Smooth muscle cell (in vitro differentiated cells): ENCODE measurements at regions not wholly inside any gene's neighbourhood (a gene's known extent, or its start where the extent isn't known, plus 50 kb on each side); places are given as distances from the start of the nearest gene placed in this dataset.

Source experiments
- DNase-seq: peaks from one replicate; lab custom pipeline; 2025; ENCODE audit not compliant: unreplicated experiment; lab: John Stamatoyannopoulos, UW
- H2AFZ ChIP-seq: fragments of 200-600 bp; sonication (generic); 2 replicates; pipeline ENCODE4 v1.6.0; 2016; ENCODE audit warnings: antibody characterized with exemption, low read depth, mild to moderate bottlenecking
- H3F3A ChIP-seq: fragments of 200-600 bp; sonication (generic); 2 replicates; pipeline ENCODE4 v1.6.0; 2017; ENCODE audit warnings: antibody characterized with exemption, low read depth
- H3K27ac ChIP-seq: fragments of 200-600 bp; sonication (generic); 2 replicates; pipeline ENCODE4 v1.5.1; 2016; ENCODE audit warnings: low read depth, mild to moderate bottlenecking
- H3K27me3 ChIP-seq: fragments of 200-600 bp; sonication (generic); 2 replicates; pipeline ENCODE4 v1.6.1; 2016; ENCODE audit warnings: low read depth, mild to moderate bottlenecking
- H3K36me3 ChIP-seq: fragments of 200-600 bp; sonication (generic); 2 replicates; pipeline ENCODE4 v1.5.1; 2016; ENCODE audit warnings: low read depth
- H3K4me1 ChIP-seq: fragments of 200-600 bp; sonication (generic); 2 replicates; pipeline ENCODE4 v1.5.1; 2016; ENCODE audit warnings: low read depth
- H3K4me2 ChIP-seq: fragments of 200-600 bp; sonication (generic); 2 replicates; pipeline ENCODE4 v1.6.0; 2016; ENCODE audit warnings: mild to moderate bottlenecking
- H3K4me3 ChIP-seq: fragments of 200-600 bp; sonication (generic); 2 replicates; pipeline ENCODE4 v1.5.1; 2016; ENCODE audit warnings: mild to moderate bottlenecking
- H3K79me2 ChIP-seq: fragments of 200-600 bp; sonication (generic); 2 replicates; pipeline ENCODE4 v1.6.0; 2016; ENCODE audit warnings: low read depth, mild to moderate bottlenecking
- H3K9ac ChIP-seq: fragments of 200-600 bp; sonication (generic); 2 replicates; pipeline ENCODE4 v1.6.0; 2016; ENCODE audit warnings: low read depth
- H3K9me3 ChIP-seq: fragments of 200-600 bp; sonication (generic); replicated peaks from 2 replicates; pipeline ENCODE4 v1.5.1; 2016; ENCODE audit warnings: low read depth
- H4K20me1 ChIP-seq: fragments of 200-600 bp; sonication (generic); 2 replicates; pipeline ENCODE4 v1.6.0; 2016; ENCODE audit warnings: low read depth
- CTCF ChIP-seq: fragments of 200-600 bp; sonication (generic); IDR thresholded peaks from 2 replicates; pipeline ENCODE4 v1.5.1; 2017; ENCODE audit warnings: borderline replicate concordance, mild to moderate bottlenecking, antibody characterized with exemption; ENCODE audit not compliant: insufficient read depth, poor library complexity, severe bottlenecking
- WGBS: methylation state at CpG from one replicate; pipeline ENCODE4 v1.1.7; 2016; ENCODE audit warnings: low lambda C conversion rate; 5-methylcytosine and 5-hydroxymethylcytosine counted together

- TF ChIP-seq CTCF = no peak
Measured at GRCh38 chr15:29476503-29477080, 207.0 kb upstream of the NSMCE3 start.

GRCh38 chr15:29475096-29475495 is 205.5 kb upstream of the NSMCE3 start:
- H3K9me3 ChIP-seq = no peaks in the 10 kb centered on the region
- TF ChIP-seq CTCF = no peak
- no peaks in the 10 kb centered on the region for H3K4me1 ChIP-seq
- DNase-seq = no peak
- H3K4me3 ChIP-seq = no peak overlapping the region
- no peak overlapping the region for H3K27ac ChIP-seq
- H3K27me3 ChIP-seq = no peaks in the 10 kb centered on the region
- H3K9ac ChIP-seq = no peak overlapping the region
- no peak overlapping the region for H3K4me2 ChIP-seq
- H3F3A ChIP-seq = no peaks in the 10 kb centered on the region
- no peaks in the 10 kb centered on the region for H3K36me3 ChIP-seq
- no peak overlapping the region for H2AFZ ChIP-seq
- WGBS = 94% methylated on average over 10 of the region's 10 CpGs
- no peaks in the 10 kb centered on the region for H3K79me2 ChIP-seq
- H4K20me1 ChIP-seq = no peaks in the 10 kb centered on the region

More at GRCh38 chr15:29476503-29477080, 207.0 kb upstream of the NSMCE3 start:
- Histone ChIP-seq H3F3A (no peaks in the 10 kb centered on the region), H3K36me3 (no peaks in the 10 kb centered on the region), H3K27ac (no peak overlapping the region), H2AFZ (no peak overlapping the region), H3K4me1 (no peaks in the 10 kb centered on the region), H3K4me3 (no peak overlapping the region), H3K27me3 (no peaks in the 10 kb centered on the region), H3K9me3 (no peaks in the 10 kb centered on the region), H3K79me2 (no peaks in the 10 kb centered on the region), H4K20me1 (no peaks in the 10 kb centered on the region), H3K4me2 (no peak overlapping the region), H3K9ac (no peak overlapping the region)
- no peak for DNase-seq
- 92% methylated on average over 17 of the region's 17 CpGs for WGBS

- no peak for TF ChIP-seq CTCF
- no peaks in the 10 kb centered on the region for H4K20me1 ChIP-seq
- no peaks in the 10 kb centered on the region for H3K4me1 ChIP-seq
- no peaks in the 10 kb centered on the region for H3K79me2 ChIP-seq
- no peak for DNase-seq
- no peak overlapping the region for H3K4me3 ChIP-seq
- H3K9me3 ChIP-seq = no peaks in the 10 kb centered on the region
- no peaks in the 10 kb centered on the region for H3F3A ChIP-seq
- H3K9ac ChIP-seq = no peak overlapping the region
- H3K27ac ChIP-seq = no peak overlapping the region
- H3K4me2 ChIP-seq = no peak overlapping the region
- H3K36me3 ChIP-seq = no peaks in the 10 kb centered on the region
- H3K27me3 ChIP-seq = no peaks in the 10 kb centered on the region
- WGBS = 96% methylated on average over 17 of the region's 17 CpGs
- no peak overlapping the region for H2AFZ ChIP-seq
Measured at GRCh38 chr15:29473621-29474105, 204.0 kb upstream of the NSMCE3 start.

GRCh38 chr15:29472901-29473445 is 203.4 kb upstream of the NSMCE3 start:
- Histone ChIP-seq H3K9ac (no peak overlapping the region), H3K4me1 (no peaks in the 10 kb centered on the region), H3K27ac (no peak overlapping the region), H3K27me3 (no peaks in the 10 kb centered on the region), H3K4me3 (no peak overlapping the region), H2AFZ (no peak overlapping the region), H3K4me2 (no peak overlapping the region), H3K79me2 (no peaks in the 10 kb centered on the region), H3F3A (no peaks in the 10 kb centered on the region), H4K20me1 (no peaks in the 10 kb centered on the region), H3K9me3 (no peaks in the 10 kb centered on the region), H3K36me3 (no peaks in the 10 kb centered on the region)
- no peak for TF ChIP-seq CTCF
- DNase-seq = no peak
- 96% methylated on average over 4 of the region's 4 CpGs for WGBS
